ENCODE measurements at regions not wholly inside any gene's neighbourhood (a gene's known extent, or its start where the extent isn't known, plus 50 kb on each side); places are given as distances from the start of the nearest gene placed in this dataset.

DNA sequence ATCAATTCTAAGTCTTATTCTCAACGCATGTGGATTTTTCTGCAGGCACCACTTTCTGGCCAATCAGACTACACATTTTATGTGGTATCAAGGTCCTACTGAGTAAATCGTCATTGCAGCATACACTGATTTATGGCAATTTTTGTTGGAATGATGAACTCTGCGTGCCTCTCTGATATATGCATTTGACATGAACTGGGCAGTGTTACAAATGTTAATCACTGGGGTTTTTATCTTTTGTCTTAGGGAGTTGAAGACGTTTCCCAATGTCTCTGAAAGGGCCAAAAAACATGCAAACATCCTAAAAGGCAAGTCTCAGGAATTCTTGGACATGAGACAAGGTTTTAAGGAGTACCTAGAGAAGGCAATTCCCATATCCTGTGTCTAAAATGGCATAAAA, 809.5 kb upstream of the CELF2 start:
- Histone ChIP-seq H3K27me3 (ENCODE audit: insufficient read depth, low read length) (no peaks in the 10 kb centered on the region), H3K9me3 (ENCODE audit: low read length) (no peaks in the 10 kb centered on the region), H2AFZ (ENCODE audit: low read length) (no peak overlapping the region), H3K4me2 (ENCODE audit: low read length) (no peak overlapping the region), H3K4me1 (ENCODE audit: insufficient read depth, low read length, severe bottlenecking) (no peaks in the 10 kb centered on the region), H3K79me2 (ENCODE audit: insufficient read depth, low read length) (no peaks in the 10 kb centered on the region), H4K20me1 (ENCODE audit: insufficient read depth, low read length) (no peaks in the 10 kb centered on the region), H3K4me3 (ENCODE audit: low read depth, low read length, poor library complexity, severe bottlenecking) (no peak overlapping the region), H3F3A (ENCODE audit: insufficient read depth, low read length) (no peaks in the 10 kb centered on the region), H3K9me2 (ENCODE audit: low read depth, low read length) (no peaks in the 10 kb centered on the region), H3K27ac (ENCODE audit: low read depth, low read length, poor library complexity, severe bottlenecking) (no peak overlapping the region), H3K36me3 (ENCODE audit: insufficient read depth, low read length) (no peaks in the 10 kb centered on the region), H3K9ac (ENCODE audit: low read length) (no peak overlapping the region)
- TF ChIP-seq, protein P1, sequence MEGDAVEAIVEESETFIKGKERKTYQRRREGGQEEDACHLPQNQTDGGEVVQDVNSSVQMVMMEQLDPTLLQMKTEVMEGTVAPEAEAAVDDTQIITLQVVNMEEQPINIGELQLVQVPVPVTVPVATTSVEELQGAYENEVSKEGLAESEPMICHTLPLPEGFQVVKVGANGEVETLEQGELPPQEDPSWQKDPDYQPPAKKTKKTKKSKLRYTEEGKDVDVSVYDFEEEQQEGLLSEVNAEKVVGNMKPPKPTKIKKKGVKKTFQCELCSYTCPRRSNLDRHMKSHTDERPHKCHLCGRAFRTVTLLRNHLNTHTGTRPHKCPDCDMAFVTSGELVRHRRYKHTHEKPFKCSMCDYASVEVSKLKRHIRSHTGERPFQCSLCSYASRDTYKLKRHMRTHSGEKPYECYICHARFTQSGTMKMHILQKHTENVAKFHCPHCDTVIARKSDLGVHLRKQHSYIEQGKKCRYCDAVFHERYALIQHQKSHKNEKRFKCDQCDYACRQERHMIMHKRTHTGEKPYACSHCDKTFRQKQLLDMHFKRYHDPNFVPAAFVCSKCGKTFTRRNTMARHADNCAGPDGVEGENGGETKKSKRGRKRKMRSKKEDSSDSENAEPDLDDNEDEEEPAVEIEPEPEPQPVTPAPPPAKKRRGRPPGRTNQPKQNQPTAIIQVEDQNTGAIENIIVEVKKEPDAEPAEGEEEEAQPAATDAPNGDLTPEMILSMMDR (IDR thresholded peaks at IDR 0.05; ENCODE audit: low read length) = no peak
- TF ChIP-seq EZH2 (IDR thresholded peaks at IDR 0.05; ENCODE audit: borderline replicate concordance, low read length) = no peak

DNA sequence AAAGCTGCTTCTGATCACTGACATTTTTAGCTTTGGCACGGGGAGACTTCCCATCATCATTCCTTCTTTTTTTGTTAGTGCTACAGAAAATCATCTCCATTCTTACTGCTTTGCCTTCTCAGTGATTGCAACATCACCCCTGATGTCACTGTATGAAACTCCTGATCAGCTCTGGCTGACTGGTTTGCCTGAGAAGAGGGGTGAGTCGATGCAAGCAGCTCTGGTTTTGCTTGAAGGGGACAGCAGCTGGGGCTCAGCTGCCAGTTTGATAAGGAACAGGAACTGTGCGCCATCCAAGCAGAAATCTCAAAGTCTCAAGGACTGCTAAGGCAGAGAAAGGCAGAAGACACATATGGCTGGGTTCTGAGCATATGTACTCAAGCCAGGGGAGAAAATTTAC, 808.5 kb upstream of the CELF2 start:
- Histone ChIP-seq H3K36me3 (ENCODE audit: insufficient read depth, low read length) (no peaks in the 10 kb centered on the region), H3F3A (ENCODE audit: insufficient read depth, low read length) (no peaks in the 10 kb centered on the region), H3K27ac (ENCODE audit: low read depth, low read length, poor library complexity, severe bottlenecking) (no peak overlapping the region), H3K79me2 (ENCODE audit: insufficient read depth, low read length) (no peaks in the 10 kb centered on the region), H2AFZ (ENCODE audit: low read length) (no peak overlapping the region), H3K4me3 (ENCODE audit: low read depth, low read length, poor library complexity, severe bottlenecking) (no peak overlapping the region), H3K27me3 (ENCODE audit: insufficient read depth, low read length) (no peaks in the 10 kb centered on the region), H3K4me2 (ENCODE audit: low read length) (no peak overlapping the region), H3K4me1 (ENCODE audit: insufficient read depth, low read length, severe bottlenecking) (no peaks in the 10 kb centered on the region), H4K20me1 (ENCODE audit: insufficient read depth, low read length) (no peaks in the 10 kb centered on the region), H3K9me3 (ENCODE audit: low read length) (no peaks in the 10 kb centered on the region), H3K9me2 (ENCODE audit: low read depth, low read length) (no peaks in the 10 kb centered on the region), H3K9ac (ENCODE audit: low read length) (no peak overlapping the region)
- TF ChIP-seq, protein P1 (IDR thresholded peaks at IDR 0.05; ENCODE audit: low read length) = no peak
- TF ChIP-seq EZH2 (IDR thresholded peaks at IDR 0.05; ENCODE audit: borderline replicate concordance, low read length) = no peak

GRCh38 chr10:10211409-10211808, 806.3 kb upstream of the CELF2 start:
- H3K4me2 ChIP-seq (ENCODE audit: low read length) = no peak overlapping the region
- H3K27me3 ChIP-seq (ENCODE audit: insufficient read depth, low read length) = no peaks in the 10 kb centered on the region
- no peak overlapping the region for H3K4me3 ChIP-seq (ENCODE audit: low read depth, low read length, poor library complexity, severe bottlenecking)
- no peaks in the 10 kb centered on the region for H3K9me3 ChIP-seq (ENCODE audit: low read length)
- no peaks in the 10 kb centered on the region for H3F3A ChIP-seq (ENCODE audit: insufficient read depth, low read length)
- H3K79me2 ChIP-seq (ENCODE audit: insufficient read depth, low read length) = no peaks in the 10 kb centered on the region
- H3K9ac ChIP-seq (ENCODE audit: low read length) = no peak overlapping the region
- no peaks in the 10 kb centered on the region for H4K20me1 ChIP-seq (ENCODE audit: insufficient read depth, low read length)
- no peaks in the 10 kb centered on the region for H3K4me1 ChIP-seq (ENCODE audit: insufficient read depth, low read length, severe bottlenecking)
- H2AFZ ChIP-seq (ENCODE audit: low read length) = no peak overlapping the region
- H3K36me3 ChIP-seq (ENCODE audit: insufficient read depth, low read length) = no peaks in the 10 kb centered on the region
- H3K9me2 ChIP-seq (ENCODE audit: low read depth, low read length) = no peaks in the 10 kb centered on the region
- no peak for TF ChIP-seq EZH2 (IDR thresholded peaks at IDR 0.05; ENCODE audit: borderline replicate concordance, low read length)
- TF ChIP-seq, protein P1 (IDR thresholded peaks at IDR 0.05; ENCODE audit: low read length) = no peak
- H3K27ac ChIP-seq (ENCODE audit: low read depth, low read length, poor library complexity, severe bottlenecking) = no peak overlapping the region
